ENCODE measurements at regions not wholly inside any gene's neighbourhood (a gene's known extent, or its start where the extent isn't known, plus 50 kb on each side); places are given as distances from the start of the nearest gene placed in this dataset.

DNA sequence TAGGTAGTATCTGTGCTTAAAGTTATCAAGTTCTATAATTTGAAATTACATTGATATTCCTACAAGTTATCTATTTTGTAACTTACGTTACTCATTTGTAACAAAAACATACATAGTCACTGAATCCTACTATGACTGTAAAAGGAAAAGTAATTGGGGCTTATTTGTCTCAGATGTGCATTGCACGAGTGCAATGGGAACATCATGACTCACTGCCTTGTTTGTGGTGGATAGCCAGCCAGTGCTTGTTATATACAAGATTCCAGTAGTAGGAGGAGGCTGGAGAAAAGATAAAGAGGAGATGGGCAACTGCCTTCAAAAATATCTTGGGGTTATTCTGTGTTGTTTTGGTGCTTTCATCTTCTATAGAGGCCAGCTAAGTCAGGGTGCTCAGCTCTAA, 164.1 kb downstream of the RNF144B start:
- H4K20me1 ChIP-seq (ENCODE audit: insufficient read depth), result no peaks in the 10 kb centered on the region
- H3K27ac ChIP-seq (ENCODE audit: low read depth in 2 of 2, low read length in 1 of 2), result no peak overlapping the region
- H3K9me2 ChIP-seq, result no peaks in the 10 kb centered on the region; the same call in 1 of the 2 replicates
- H3K4me3 ChIP-seq (ENCODE audit: low read depth in 2 of 2, low read length in 1 of 2), result no peak overlapping the region
- no peaks in the 10 kb centered on the region for H3K9me3 ChIP-seq
- H3K4me2 ChIP-seq, result no peak overlapping the region
- no peak for TF ChIP-seq TCF12 (IDR thresholded peaks at IDR 0.05)
- TF ChIP-seq GATA2 (CRISPR knock-in tag; IDR thresholded peaks at IDR 0.05), result no peak
- TF ChIP-seq TAF1 (IDR thresholded peaks at IDR 0.05; ENCODE audit: borderline replicate concordance, low read depth, low read length), result no peak
- no peak for TF ChIP-seq EP300 (IDR thresholded peaks at IDR 0.05; ENCODE audit: borderline replicate concordance in 1 of 2, low read depth in 1 of 2, low read length in 1 of 2)
- no peak for TF ChIP-seq FOSL2 (IDR thresholded peaks at IDR 0.05; ENCODE audit: borderline replicate concordance, low read depth)
- TF ChIP-seq IRF3 (IDR thresholded peaks at IDR 0.05; ENCODE audit: low read depth, low read length), result no peak
- TF ChIP-seq NFIC (IDR thresholded peaks at IDR 0.05; ENCODE audit: borderline replicate concordance), result no peak
- TF ChIP-seq, protein P1, sequence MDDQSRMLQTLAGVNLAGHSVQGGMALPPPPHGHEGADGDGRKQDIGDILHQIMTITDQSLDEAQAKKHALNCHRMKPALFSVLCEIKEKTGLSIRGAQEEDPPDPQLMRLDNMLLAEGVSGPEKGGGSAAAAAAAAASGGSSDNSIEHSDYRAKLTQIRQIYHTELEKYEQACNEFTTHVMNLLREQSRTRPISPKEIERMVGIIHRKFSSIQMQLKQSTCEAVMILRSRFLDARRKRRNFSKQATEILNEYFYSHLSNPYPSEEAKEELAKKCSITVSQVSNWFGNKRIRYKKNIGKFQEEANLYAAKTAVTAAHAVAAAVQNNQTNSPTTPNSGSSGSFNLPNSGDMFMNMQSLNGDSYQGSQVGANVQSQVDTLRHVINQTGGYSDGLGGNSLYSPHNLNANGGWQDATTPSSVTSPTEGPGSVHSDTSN (IDR thresholded peaks at IDR 0.05), result no peak
- no peak for TF ChIP-seq MXI1 (IDR thresholded peaks at IDR 0.05; ENCODE audit: low read depth, low read length)
- TF ChIP-seq RXRA (IDR thresholded peaks at IDR 0.05; ENCODE audit: borderline replicate concordance, low read depth), result no peak
- TF ChIP-seq, protein P2, sequence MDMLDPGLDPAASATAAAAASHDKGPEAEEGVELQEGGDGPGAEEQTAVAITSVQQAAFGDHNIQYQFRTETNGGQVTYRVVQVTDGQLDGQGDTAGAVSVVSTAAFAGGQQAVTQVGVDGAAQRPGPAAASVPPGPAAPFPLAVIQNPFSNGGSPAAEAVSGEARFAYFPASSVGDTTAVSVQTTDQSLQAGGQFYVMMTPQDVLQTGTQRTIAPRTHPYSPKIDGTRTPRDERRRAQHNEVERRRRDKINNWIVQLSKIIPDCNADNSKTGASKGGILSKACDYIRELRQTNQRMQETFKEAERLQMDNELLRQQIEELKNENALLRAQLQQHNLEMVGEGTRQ (IDR thresholded peaks at IDR 0.05; ENCODE audit: borderline replicate concordance, low read depth, low read length), result no peak
- no peak for TF ChIP-seq FOXJ3 (CRISPR knock-in tag; IDR thresholded peaks at IDR 0.05)
- no peak for TF ChIP-seq NRF1 (IDR thresholded peaks at IDR 0.05; ENCODE audit: low read depth, low read length)
- TF ChIP-seq POLR2AphosphoS5 (IDR thresholded peaks at IDR 0.05; ENCODE audit: low read depth, low read length), result no peak
- ChIA-PET POLR2A (no interaction called here), CTCF (no interaction called here)
- no peaks in the 10 kb centered on the region for H3K4me1 ChIP-seq (ENCODE audit: control insufficient read depth in 1 of 2, insufficient read depth in 2 of 2, low read depth in 1 of 2, low read length in 1 of 2)
- H3K9ac ChIP-seq, result no peak overlapping the region
- no peaks in the 10 kb centered on the region for H3K79me2 ChIP-seq (ENCODE audit: insufficient read depth)
- 28% methylated on average over 2 of the region's 2 CpGs for WGBS (ENCODE audit: low lambda C conversion rate)
- DNase-seq, result no peak
- no peaks in the 10 kb centered on the region for H3K27me3 ChIP-seq (ENCODE audit: insufficient read depth)
- H3F3A ChIP-seq (replicated peaks; ENCODE audit: insufficient read depth), result no peaks in the 10 kb centered on the region
- no peak overlapping the region for H2AFZ ChIP-seq (ENCODE audit: low read depth)
- no peaks in the 10 kb centered on the region for H3K36me3 ChIP-seq (replicated peaks in 1 of 2; ENCODE audit: control insufficient read depth in 1 of 2, insufficient read depth in 2 of 2, low read length in 1 of 2)

DNA sequence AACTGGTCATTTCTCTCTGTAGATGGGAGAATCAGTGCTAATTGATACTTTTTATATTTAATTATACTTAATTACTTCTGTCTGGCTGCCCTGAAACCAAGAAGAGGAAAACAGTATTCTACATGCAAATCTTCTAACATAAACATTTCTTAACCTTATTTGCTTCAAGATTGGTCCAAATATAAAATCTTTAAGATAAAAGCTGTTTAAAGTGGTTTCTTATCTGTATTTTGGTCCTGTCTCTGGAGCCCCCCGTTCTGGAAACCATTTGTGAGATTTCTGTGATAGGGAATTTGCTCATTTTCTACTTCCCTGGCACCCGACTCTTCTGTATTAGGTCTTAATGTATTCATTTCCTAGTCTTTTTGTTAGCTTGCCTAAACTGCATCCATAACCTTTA, 168.6 kb downstream of the RNF144B start:
- Histone ChIP-seq H3K36me3 (replicated peaks in 1 of 2; ENCODE audit: control insufficient read depth in 1 of 2, insufficient read depth in 2 of 2, low read length in 1 of 2) (no peaks in the 10 kb centered on the region), H3K27me3 (ENCODE audit: insufficient read depth) (no peaks in the 10 kb centered on the region), H2AFZ (ENCODE audit: low read depth) (no peak overlapping the region), H3K79me2 (ENCODE audit: insufficient read depth) (no peaks in the 10 kb centered on the region), H3K4me1 (ENCODE audit: control insufficient read depth in 1 of 2, insufficient read depth in 2 of 2, low read depth in 1 of 2, low read length in 1 of 2) (no peaks in the 10 kb centered on the region; a peak in 2 of 4 replicates), H3K4me2 (no peak overlapping the region), H3K9me3 (no peaks in the 10 kb centered on the region), H4K20me1 (ENCODE audit: insufficient read depth) (no peaks in the 10 kb centered on the region), H3K9me2 (no peaks in the 10 kb centered on the region; the same call in 1 of the 2 replicates), H3K9ac (no peak overlapping the region), H3K4me3 (ENCODE audit: low read depth in 2 of 2, low read length in 1 of 2) (no peak overlapping the region), H3K27ac (ENCODE audit: low read depth in 2 of 2, low read length in 1 of 2) (no peak overlapping the region; a peak in 1 of 4 replicates), H3F3A (replicated peaks; ENCODE audit: insufficient read depth) (no peaks in the 10 kb centered on the region)
- peak in 1 of 2 experiments; percentile 36; a peak in 1 of 4 replicates for TF ChIP-seq EP300 (IDR thresholded peaks at IDR 0.05; ENCODE audit: borderline replicate concordance in 1 of 2, low read depth in 1 of 2, low read length in 1 of 2)
- 0 out of 2 replicates have a peak, but pooled peaks have one; percentile 24 for TF ChIP-seq GATA2 (CRISPR knock-in tag; IDR thresholded peaks at IDR 0.05)
- TF ChIP-seq TCF12 (IDR thresholded peaks at IDR 0.05), result no peak; the same call in 1 of the 2 replicates
- DNase-seq, result peak; percentile 10
- ChIA-PET POLR2A (no interaction called here), CTCF (no interaction called here)
- 8% methylated on average over 2 of the region's 2 CpGs for WGBS (ENCODE audit: low lambda C conversion rate)
